ENCODE measurements at regions not wholly inside any gene's neighbourhood (a gene's known extent, or its start where the extent isn't known, plus 50 kb on each side); places are given as distances from the start of the nearest gene placed in this dataset.

GRCh38 chr1:81695741-81696140, 105.0 kb upstream of the ADGRL2 start:
- H3K36me3 ChIP-seq (ENCODE audit: control insufficient read depth, insufficient read depth, low read length) = no peaks in the 10 kb centered on the region
- no peaks in the 10 kb centered on the region for H3K4me1 ChIP-seq
- no peaks in the 10 kb centered on the region for H3K9me3 Mint-ChIP-seq (ENCODE audit: unreplicated experiment)
- POLR2A ChIA-PET = no interaction called here
- no peaks in the 10 kb centered on the region for H3K9me3 ChIP-seq
- H3K27me3 Mint-ChIP-seq (ENCODE audit: insufficient read depth, unreplicated experiment) = no peaks in the 10 kb centered on the region
- no peak overlapping the region for H3K4me3 Mint-ChIP-seq (ENCODE audit: unreplicated experiment)
- no peaks in the 10 kb centered on the region for H3K27me3 ChIP-seq (replicated peaks; ENCODE audit: control insufficient read depth, insufficient read depth, low read length)
- H3K36me3 Mint-ChIP-seq (ENCODE audit: insufficient read depth, unreplicated experiment) = no peaks in the 10 kb centered on the region
- DNase-seq = no peak
- intact Hi-C loops (cut with micrococcal nuclease; ENCODE audit: unreplicated experiment) = no loop called here
- H3K4me1 Mint-ChIP-seq (ENCODE audit: low read depth, unreplicated experiment) = no peaks in the 10 kb centered on the region
- no TSS peak for BruUV-seq (replicated peaks)
- CTCF ChIA-PET = no interaction called here
- TF ChIP-seq CTCF (IDR thresholded peaks at IDR 0.05; ENCODE audit: insufficient read depth in 1 of 2, low read depth in 1 of 2, low read length in 1 of 2, severe bottlenecking in 1 of 2, unreplicated experiment in 1 of 2) = no peak
- H3K27ac Mint-ChIP-seq (ENCODE audit: unreplicated experiment) = no peak overlapping the region
- H3K4me3 ChIP-seq (ENCODE audit: low read depth, low read length) = no peak overlapping the region

- no peaks in the 10 kb centered on the region for H3K27me3 Mint-ChIP-seq (ENCODE audit: insufficient read depth, unreplicated experiment)
Measured at GRCh38 chr1:81693316-81693715, 107.4 kb upstream of the ADGRL2 start.

GRCh38 chr1:81690676-81691453, 109.9 kb upstream of the ADGRL2 start:
- H3K9me3 Mint-ChIP-seq (ENCODE audit: unreplicated experiment) = peaks cover 11% of the 10 kb centered on the region
- DNase-seq = no peak
- H3K36me3 Mint-ChIP-seq (ENCODE audit: insufficient read depth, unreplicated experiment) = no peaks in the 10 kb centered on the region
- Histone ChIP-seq H3K36me3 (ENCODE audit: control insufficient read depth, insufficient read depth, low read length) (no peaks in the 10 kb centered on the region), H3K9me3 (no peaks in the 10 kb centered on the region), H3K4me1 (no peaks in the 10 kb centered on the region), H3K4me3 (ENCODE audit: low read depth, low read length) (no peak overlapping the region), H3K27me3 (replicated peaks; ENCODE audit: control insufficient read depth, insufficient read depth, low read length) (no peaks in the 10 kb centered on the region)
- no peaks in the 10 kb centered on the region for H3K4me1 Mint-ChIP-seq (ENCODE audit: low read depth, unreplicated experiment)
- H3K27me3 Mint-ChIP-seq (ENCODE audit: insufficient read depth, unreplicated experiment) = no peaks in the 10 kb centered on the region
- intact Hi-C loops (cut with micrococcal nuclease; ENCODE audit: unreplicated experiment) = no loop called here
- ChIA-PET CTCF (no interaction called here), POLR2A (no interaction called here)
- TF ChIP-seq CTCF (IDR thresholded peaks at IDR 0.05; ENCODE audit: insufficient read depth in 1 of 2, low read depth in 1 of 2, low read length in 1 of 2, severe bottlenecking in 1 of 2, unreplicated experiment in 1 of 2) = no peak
- H3K4me3 Mint-ChIP-seq (ENCODE audit: unreplicated experiment) = no peak overlapping the region
- no TSS peak for BruUV-seq (replicated peaks)
- H3K27ac Mint-ChIP-seq (ENCODE audit: unreplicated experiment) = no peak overlapping the region

More at GRCh38 chr1:81693316-81693715, 107.4 kb upstream of the ADGRL2 start:
- intact Hi-C loops (cut with micrococcal nuclease; ENCODE audit: unreplicated experiment) = no loop called here
- ChIA-PET CTCF (no interaction called here), POLR2A (no interaction called here)
- no peak for TF ChIP-seq CTCF (IDR thresholded peaks at IDR 0.05; ENCODE audit: insufficient read depth in 1 of 2, low read depth in 1 of 2, low read length in 1 of 2, severe bottlenecking in 1 of 2, unreplicated experiment in 1 of 2)
- no peak overlapping the region for H3K27ac Mint-ChIP-seq (ENCODE audit: unreplicated experiment)
- H3K4me3 Mint-ChIP-seq (ENCODE audit: unreplicated experiment) = no peak overlapping the region
- Histone ChIP-seq H3K36me3 (ENCODE audit: control insufficient read depth, insufficient read depth, low read length) (no peaks in the 10 kb centered on the region), H3K9me3 (no peaks in the 10 kb centered on the region), H3K4me1 (no peaks in the 10 kb centered on the region), H3K4me3 (ENCODE audit: low read depth, low read length) (no peak overlapping the region), H3K27me3 (replicated peaks; ENCODE audit: control insufficient read depth, insufficient read depth, low read length) (no peaks in the 10 kb centered on the region)
- DNase-seq = no peak
- BruUV-seq (replicated peaks) = no TSS peak
- H3K4me1 Mint-ChIP-seq (ENCODE audit: low read depth, unreplicated experiment) = no peaks in the 10 kb centered on the region
- H3K9me3 Mint-ChIP-seq (ENCODE audit: unreplicated experiment) = no peaks in the 10 kb centered on the region
- H3K36me3 Mint-ChIP-seq (ENCODE audit: insufficient read depth, unreplicated experiment) = no peaks in the 10 kb centered on the region

Data from Caco-2 (cell line).